SJCRH30 (cell line): ENCODE measurements at regions not wholly inside any gene's neighbourhood (a gene's known extent, or its start where the extent isn't known, plus 50 kb on each side); places are given as distances from the start of the nearest gene placed in this dataset.

ENCODE experiments used
- DNase-seq, 2 experiments: peaks; one replicate each; pipeline ENCODE4 v3.0.0-alpha.2; 2015 to 2020
- H3K27ac ChIP-seq: fragments of 250-450 bp; sonication (Bioruptor Pico); 2 replicates; pipeline ENCODE4 v1.5.1; 2020; ENCODE audit warnings: mild to moderate bottlenecking, moderate library complexity
- H3K27me3 ChIP-seq: fragments of 250-450 bp; sonication (Bioruptor Pico); 2 replicates; pipeline ENCODE4 v1.5.1; 2020; ENCODE audit warnings: mild to moderate bottlenecking, moderate library complexity
- H3K36me3 ChIP-seq: fragments of 250-450 bp; sonication (Bioruptor Pico); 2 replicates; pipeline ENCODE4 v1.5.1; 2020; ENCODE audit warnings: mild to moderate bottlenecking, moderate library complexity
- H3K4me1 ChIP-seq: fragments of 250-450 bp; sonication (Bioruptor Pico); 2 replicates; pipeline ENCODE4 v1.5.1; 2020; ENCODE audit warnings: mild to moderate bottlenecking, moderate library complexity
- H3K4me3 ChIP-seq: fragments of 250-450 bp; sonication (Bioruptor Pico); 2 replicates; pipeline ENCODE4 v1.5.1; 2020; ENCODE audit warnings: mild to moderate bottlenecking, moderate library complexity
- H3K9me3 ChIP-seq: fragments of 250-450 bp; sonication (Bioruptor Pico); replicated peaks from 2 replicates; pipeline ENCODE4 v1.5.1; 2020; ENCODE audit warnings: mild to moderate bottlenecking, moderate library complexity

DNA sequence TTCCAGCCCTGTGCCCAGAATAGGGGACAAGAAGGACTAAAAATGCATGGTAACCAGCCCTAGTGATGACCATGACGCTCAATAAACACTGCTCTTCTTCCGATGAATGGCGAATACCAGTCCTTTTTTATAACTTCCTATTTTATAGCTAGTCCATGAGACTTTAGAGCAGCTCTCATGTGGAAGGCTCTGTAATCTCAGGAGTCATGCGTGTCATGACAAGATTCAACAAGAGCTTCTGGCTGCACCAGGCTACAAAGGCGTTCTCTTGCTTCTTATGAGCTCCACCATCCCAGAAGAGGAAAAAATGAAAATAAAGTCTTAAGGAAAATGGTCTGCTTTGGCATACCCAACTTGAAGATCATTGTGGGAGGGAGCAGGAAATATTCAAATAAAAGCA is 141.0 kb downstream of the TMCO5A start:
- Histone ChIP-seq H3K4me1 (peaks cover 2% of the 10 kb centered on the region), H3K27me3 (no peaks in the 10 kb centered on the region), H3K4me3 (no peak overlapping the region), H3K27ac (no peak overlapping the region), H3K36me3 (no peaks in the 10 kb centered on the region), H3K9me3 (no peaks in the 10 kb centered on the region)
- no peak for DNase-seq

GRCh38 chr15:38076786-38077185 is 142.3 kb downstream of the TMCO5A start:
- no peak for DNase-seq
- Histone ChIP-seq H3K36me3 (no peaks in the 10 kb centered on the region), H3K9me3 (no peaks in the 10 kb centered on the region), H3K27me3 (no peaks in the 10 kb centered on the region), H3K4me3 (no peak overlapping the region), H3K27ac (no peak overlapping the region), H3K4me1 (peaks cover 2% of the 10 kb centered on the region)

DNA sequence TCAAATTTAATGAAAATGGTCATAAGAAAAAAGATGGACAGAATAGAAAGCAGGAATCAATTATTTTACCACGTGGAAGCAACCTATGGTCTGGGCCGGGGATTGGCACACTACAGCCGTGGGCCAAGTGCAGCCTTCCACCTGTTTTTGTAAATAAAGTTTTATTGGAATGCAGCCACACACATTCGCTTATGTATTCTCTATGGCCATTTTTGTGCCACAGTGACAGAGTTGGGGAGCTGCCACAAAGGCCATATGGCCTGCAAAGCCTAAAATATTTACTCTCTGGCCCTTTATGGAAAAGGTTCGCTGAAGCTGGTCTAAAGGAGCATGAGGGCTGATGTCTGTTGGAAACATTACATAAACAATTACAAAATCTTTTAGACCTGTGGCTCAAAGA is 144.8 kb downstream of the TMCO5A start:
- Histone ChIP-seq H3K27me3 (no peaks in the 10 kb centered on the region), H3K4me1 (no peaks in the 10 kb centered on the region; the same call in 1 of the 2 replicates), H3K27ac (no peak overlapping the region), H3K4me3 (no peak overlapping the region), H3K36me3 (no peaks in the 10 kb centered on the region), H3K9me3 (no peaks in the 10 kb centered on the region)
- no peak for DNase-seq

DNA sequence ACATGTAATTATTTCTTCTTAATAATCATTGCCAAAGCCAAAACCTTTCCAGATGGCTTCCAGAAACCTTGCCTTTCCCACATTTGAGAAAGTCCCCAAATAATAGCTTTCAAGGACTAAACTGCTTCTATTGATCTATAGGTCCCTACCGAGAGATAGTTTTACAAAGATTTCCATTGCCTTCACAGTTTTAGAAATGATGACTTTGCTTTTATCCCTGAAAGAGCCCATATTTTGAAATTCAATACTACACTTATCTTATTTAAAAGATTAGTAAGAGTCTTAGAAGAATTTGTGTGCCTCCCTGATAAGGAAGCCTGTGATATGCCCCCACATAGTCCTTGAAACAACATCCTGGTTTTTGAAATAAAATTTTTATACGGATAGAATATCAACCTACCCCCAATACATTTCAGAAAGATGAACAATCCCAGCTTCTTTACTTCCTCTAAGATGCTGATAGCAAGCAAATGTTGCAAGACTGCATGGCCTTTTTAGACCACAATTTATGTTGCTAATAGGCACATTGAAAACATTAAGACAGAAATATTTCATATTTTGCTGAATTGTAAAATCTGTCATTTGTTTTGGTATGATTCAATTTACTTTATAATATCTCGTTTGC is 146.3 kb downstream of the TMCO5A start:
- H3K27ac ChIP-seq = no peak overlapping the region

DNA sequence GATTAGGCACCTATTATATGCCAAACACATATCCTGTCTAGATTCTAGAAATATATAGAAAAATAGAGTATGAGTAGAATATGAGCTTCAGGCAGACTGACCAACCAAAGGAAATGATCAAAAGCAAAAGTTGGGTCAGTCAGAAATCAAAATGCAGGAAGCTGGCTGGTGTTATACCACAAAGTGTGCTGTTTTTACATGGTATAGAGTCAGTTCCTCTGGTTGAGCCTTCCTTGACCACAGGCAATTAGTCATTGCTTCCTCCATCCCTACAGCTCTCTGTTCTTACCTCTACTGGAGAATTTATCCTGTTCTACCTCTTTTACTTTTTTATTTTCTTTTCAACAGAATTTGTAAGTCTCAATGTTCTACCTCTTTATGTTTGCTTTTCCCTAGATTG is 149.8 kb downstream of the TMCO5A start:
- DNase-seq = no peak
- Histone ChIP-seq H3K4me3 (no peak overlapping the region), H3K27me3 (no peaks in the 10 kb centered on the region), H3K36me3 (no peaks in the 10 kb centered on the region), H3K9me3 (no peaks in the 10 kb centered on the region), H3K4me1 (no peaks in the 10 kb centered on the region; the same call in 1 of the 2 replicates), H3K27ac (no peak overlapping the region)

More for the DNA sequence above, 146.3 kb downstream of the TMCO5A start:
- H3K4me3 ChIP-seq = no peak overlapping the region
- no peaks in the 10 kb centered on the region; the same call in 1 of the 2 replicates for H3K4me1 ChIP-seq
- H3K27me3 ChIP-seq = no peaks in the 10 kb centered on the region
- DNase-seq = no peak
- H3K36me3 ChIP-seq = no peaks in the 10 kb centered on the region
- H3K9me3 ChIP-seq = no peaks in the 10 kb centered on the region

GRCh38 chr15:38085114-38085513 is 150.7 kb downstream of the TMCO5A start:
- Histone ChIP-seq H3K36me3 (no peaks in the 10 kb centered on the region), H3K27me3 (no peaks in the 10 kb centered on the region), H3K9me3 (no peaks in the 10 kb centered on the region), H3K4me3 (no peak overlapping the region), H3K4me1 (no peaks in the 10 kb centered on the region), H3K27ac (no peak overlapping the region)
- no peak for DNase-seq

DNA sequence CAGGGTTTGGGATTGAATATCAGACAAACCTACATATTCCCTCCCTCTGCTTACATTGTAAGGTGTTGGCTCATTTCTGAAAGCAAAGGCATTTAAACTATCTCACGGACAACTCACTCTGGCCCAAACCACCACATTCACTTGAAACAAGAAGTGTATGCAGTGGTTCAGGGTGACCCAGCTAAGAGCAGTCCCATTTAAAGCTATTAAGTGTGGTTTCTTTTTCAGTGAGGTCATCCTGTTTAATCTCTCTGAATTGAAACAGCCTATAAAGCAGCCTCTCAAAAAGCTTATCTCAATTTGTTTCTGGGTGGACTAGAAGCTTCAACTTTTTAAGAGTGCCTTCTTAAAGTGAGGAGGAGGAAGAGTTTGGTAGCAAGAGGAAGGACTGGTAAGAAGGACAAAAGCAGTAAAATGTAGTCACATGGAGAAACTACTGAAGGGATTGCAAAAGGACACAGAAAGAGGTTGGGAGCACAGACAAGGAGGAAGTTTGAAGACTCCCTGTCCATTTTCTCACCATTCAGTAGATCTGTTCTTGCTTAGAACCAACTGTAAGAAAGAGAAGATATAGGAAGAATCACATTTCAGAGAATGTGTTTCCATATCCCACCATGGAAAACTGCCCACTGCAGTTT is 151.6 kb downstream of the TMCO5A start:
- H3K9me3 ChIP-seq = no peaks in the 10 kb centered on the region
- H3K4me1 ChIP-seq = no peaks in the 10 kb centered on the region
- DNase-seq = no peak
- no peaks in the 10 kb centered on the region for H3K27me3 ChIP-seq
- no peak overlapping the region for H3K27ac ChIP-seq
- no peak overlapping the region for H3K4me3 ChIP-seq
- H3K36me3 ChIP-seq = no peaks in the 10 kb centered on the region

GRCh38 chr15:38086611-38087010 is 152.2 kb downstream of the TMCO5A start:
- H3K27ac ChIP-seq = no peak overlapping the region
- no peaks in the 10 kb centered on the region for H3K36me3 ChIP-seq
- DNase-seq = no peak
- no peak overlapping the region for H3K4me3 ChIP-seq
- no peaks in the 10 kb centered on the region for H3K9me3 ChIP-seq
- no peaks in the 10 kb centered on the region for H3K27me3 ChIP-seq
- no peaks in the 10 kb centered on the region for H3K4me1 ChIP-seq

- H3K27me3 ChIP-seq = no peaks in the 10 kb centered on the region
- no peak for DNase-seq
- no peaks in the 10 kb centered on the region for H3K4me1 ChIP-seq
- no peak overlapping the region for H3K27ac ChIP-seq
- no peaks in the 10 kb centered on the region for H3K9me3 ChIP-seq
- no peaks in the 10 kb centered on the region for H3K36me3 ChIP-seq
- H3K4me3 ChIP-seq = no peak overlapping the region
These were observed 154.5 kb downstream of the TMCO5A start for GRCh38 chr15:38088971-38089370.

DNA sequence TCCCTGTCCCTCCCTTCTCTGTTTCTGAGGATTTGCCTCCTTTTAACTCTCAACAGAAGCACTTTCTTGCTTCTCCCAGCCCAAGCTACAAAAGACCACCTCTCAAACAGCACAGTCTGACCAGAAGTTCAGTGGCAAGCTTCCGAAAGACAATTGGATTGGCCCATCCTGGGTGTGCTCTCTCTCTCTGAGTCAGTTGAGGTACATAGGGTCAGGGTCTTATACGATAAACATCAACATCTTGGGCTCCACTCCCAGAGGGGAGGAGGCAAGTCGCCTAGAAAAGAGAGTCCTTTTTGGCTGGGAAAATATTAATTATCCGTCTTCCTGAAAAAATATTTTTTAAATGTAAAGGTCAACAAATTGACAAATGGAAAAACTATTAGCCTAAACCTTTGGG is 155.8 kb downstream of the TMCO5A start:
- Histone ChIP-seq H3K27me3 (no peaks in the 10 kb centered on the region), H3K36me3 (no peaks in the 10 kb centered on the region), H3K9me3 (no peaks in the 10 kb centered on the region), H3K27ac (no peak overlapping the region), H3K4me1 (no peaks in the 10 kb centered on the region), H3K4me3 (no peak overlapping the region)
- DNase-seq = no peak

- no peak for DNase-seq
- Histone ChIP-seq H3K27me3 (no peaks in the 10 kb centered on the region), H3K9me3 (no peaks in the 10 kb centered on the region; the same call in 1 of the 2 replicates), H3K4me1 (no peaks in the 10 kb centered on the region), H3K36me3 (no peaks in the 10 kb centered on the region), H3K4me3 (no peak overlapping the region), H3K27ac (no peak overlapping the region)
These were observed 156.2 kb downstream of the TMCO5A start for GRCh38 chr15:38090678-38091077.

DNA sequence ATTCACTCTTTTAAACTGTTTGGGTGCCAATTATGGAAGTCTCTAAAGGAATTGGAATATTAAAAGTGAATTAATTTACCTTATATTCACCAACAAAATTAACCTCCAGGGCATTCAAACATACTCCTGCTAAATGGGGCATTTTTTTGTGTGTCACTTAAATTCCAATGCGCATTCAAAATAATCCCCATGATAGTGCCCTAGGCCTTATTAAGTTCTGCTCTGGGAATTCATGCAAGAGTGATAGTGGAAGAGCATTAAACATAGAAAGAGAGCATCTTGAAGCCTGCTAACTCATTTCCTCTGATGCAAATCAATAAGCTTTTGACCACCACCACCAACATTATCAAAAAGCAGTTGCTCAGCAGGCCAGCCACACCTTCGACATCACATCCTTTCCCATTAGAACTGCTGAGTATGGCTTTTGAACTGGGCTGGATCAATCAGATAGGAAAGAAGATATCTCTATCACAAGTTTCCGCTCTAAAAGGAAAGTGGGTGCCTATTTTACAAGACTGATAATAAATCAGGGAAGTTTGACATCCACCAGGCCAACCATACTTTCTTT is 156.7 kb downstream of the TMCO5A start:
- Histone ChIP-seq H3K27ac (no peak overlapping the region), H3K36me3 (no peaks in the 10 kb centered on the region), H3K9me3 (peaks cover 4% of the 10 kb centered on the region; the same call in 1 of the 2 replicates), H3K27me3 (no peaks in the 10 kb centered on the region), H3K4me1 (no peaks in the 10 kb centered on the region), H3K4me3 (no peak overlapping the region)
- DNase-seq = no peak

DNA sequence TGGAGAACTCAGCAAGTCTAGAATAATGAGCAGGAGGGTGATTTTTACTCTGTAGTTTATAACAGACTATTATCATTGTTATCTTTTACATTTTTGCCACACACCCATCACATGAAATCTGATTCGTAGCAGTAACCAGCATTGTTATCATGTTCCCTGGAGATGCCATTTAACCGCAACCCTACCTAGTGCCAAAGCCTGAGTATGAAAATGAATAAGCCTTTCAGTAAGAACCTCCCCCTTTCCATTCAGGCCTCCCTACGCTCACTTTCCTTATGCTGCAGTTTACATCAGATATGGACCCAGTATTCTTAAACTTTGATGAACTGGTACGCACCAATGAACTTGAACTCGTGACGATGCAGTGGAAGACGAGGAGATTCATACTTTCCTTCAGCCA is 158.7 kb upstream of the SPRED1 start:
- peak in 1 of 2 experiments; percentile 10 for DNase-seq
- no peaks in the 10 kb centered on the region for H3K4me1 ChIP-seq
- no peak overlapping the region for H3K27ac ChIP-seq
- H3K36me3 ChIP-seq = no peaks in the 10 kb centered on the region
- H3K27me3 ChIP-seq = no peaks in the 10 kb centered on the region
- H3K9me3 ChIP-seq = peaks cover 8% of the 10 kb centered on the region; the same call in 1 of the 2 replicates
- H3K4me3 ChIP-seq = no peak overlapping the region

DNA sequence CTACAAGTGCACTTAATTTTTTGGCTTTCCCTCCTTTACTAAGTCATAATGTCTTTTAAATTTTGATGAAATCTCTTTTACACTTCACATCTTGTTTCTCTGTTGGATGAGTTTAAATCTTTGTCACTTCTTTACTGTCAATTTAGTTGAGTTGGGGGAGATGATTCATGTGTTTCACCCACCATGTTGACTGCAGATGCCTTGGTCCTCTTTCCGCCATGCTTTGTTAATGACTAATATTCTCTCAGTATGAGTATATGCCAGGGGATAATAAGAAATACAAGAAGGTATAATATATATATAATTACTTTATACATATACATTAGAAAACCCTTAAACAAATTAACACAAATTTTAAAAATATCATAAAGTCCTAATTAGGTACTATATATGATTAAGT is 149.7 kb upstream of the SPRED1 start:
- H3K9me3 ChIP-seq = no peaks in the 10 kb centered on the region
- no peaks in the 10 kb centered on the region for H3K4me1 ChIP-seq
- no peaks in the 10 kb centered on the region for H3K27me3 ChIP-seq
- H3K27ac ChIP-seq = no peak overlapping the region
- H3K4me3 ChIP-seq = no peak overlapping the region
- H3K36me3 ChIP-seq = no peaks in the 10 kb centered on the region
- no peak for DNase-seq

GRCh38 chr15:38103564-38103963 is 149.1 kb upstream of the SPRED1 start:
- Histone ChIP-seq H3K4me3 (no peak overlapping the region), H3K27ac (no peak overlapping the region), H3K36me3 (no peaks in the 10 kb centered on the region), H3K27me3 (no peaks in the 10 kb centered on the region), H3K4me1 (no peaks in the 10 kb centered on the region), H3K9me3 (no peaks in the 10 kb centered on the region)
- no peak for DNase-seq

GRCh38 chr15:38111070-38111469 is 141.6 kb upstream of the SPRED1 start:
- no peak for DNase-seq
- H3K27me3 ChIP-seq = no peaks in the 10 kb centered on the region

More at GRCh38 chr15:38111070-38111469, 141.6 kb upstream of the SPRED1 start:
- Histone ChIP-seq H3K9me3 (no peaks in the 10 kb centered on the region), H3K36me3 (no peaks in the 10 kb centered on the region), H3K27ac (no peak overlapping the region), H3K4me1 (no peaks in the 10 kb centered on the region), H3K4me3 (no peak overlapping the region)
